Astrocyte of the hippocampus (primary cell): ENCODE measurements at regions not wholly inside any gene's neighbourhood (a gene's known extent, or its start where the extent isn't known, plus 50 kb on each side); places are given as distances from the start of the nearest gene placed in this dataset.
"Not testable (repeated sequence)": the region's sequence is repeated elsewhere in the genome, so short reads cannot be mapped to it uniquely, and the experiment has no call there.

Experiments used
- DNase-seq: peaks from one replicate; pipeline ENCODE4 v3.0.0; 2011; ENCODE audit warnings: low read depth, low spot score

DNA sequence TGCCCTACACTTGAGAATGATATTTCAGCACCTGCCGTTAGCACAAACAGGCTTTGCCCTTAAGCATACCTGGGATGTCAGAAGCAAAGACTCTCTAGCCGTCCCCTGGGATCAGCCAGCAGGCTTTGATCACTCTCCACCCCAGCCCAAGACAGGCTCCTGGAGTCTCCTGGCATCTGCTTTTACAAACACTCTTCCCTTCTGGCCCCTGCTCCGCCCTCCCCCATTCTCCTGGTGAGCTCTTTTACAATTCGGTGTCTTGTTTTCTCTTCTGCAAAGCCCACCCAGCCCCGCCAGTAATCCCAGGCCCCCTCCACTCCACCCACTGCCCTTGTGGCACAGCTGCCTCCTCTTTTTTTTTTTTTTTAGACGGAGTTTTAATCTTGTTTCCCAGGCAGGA lies 50.4 kb downstream of the KATNIP start:
- DNase-seq = no peak

DNA sequence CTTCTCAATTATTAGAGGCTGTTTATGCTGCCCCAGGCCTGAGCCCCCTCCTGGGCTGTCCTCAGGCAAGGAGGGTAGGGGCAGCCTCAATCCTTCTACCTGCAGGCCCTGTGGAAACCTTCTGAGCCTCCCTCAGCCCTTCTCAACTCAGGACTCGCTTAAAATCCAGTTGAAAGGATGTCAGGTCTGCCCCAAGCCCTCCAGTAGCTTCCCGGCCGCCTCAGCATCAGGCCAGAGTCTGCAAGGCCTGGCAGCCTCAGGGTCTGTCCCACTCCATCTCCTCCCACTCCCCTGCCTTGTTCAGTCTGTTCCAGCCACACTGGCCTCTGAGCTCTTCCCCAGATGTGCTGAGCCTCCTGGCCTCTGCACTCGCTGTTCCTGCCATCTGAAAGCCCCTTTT lies 52.2 kb downstream of the KATNIP start:
- no peak for DNase-seq

DNA sequence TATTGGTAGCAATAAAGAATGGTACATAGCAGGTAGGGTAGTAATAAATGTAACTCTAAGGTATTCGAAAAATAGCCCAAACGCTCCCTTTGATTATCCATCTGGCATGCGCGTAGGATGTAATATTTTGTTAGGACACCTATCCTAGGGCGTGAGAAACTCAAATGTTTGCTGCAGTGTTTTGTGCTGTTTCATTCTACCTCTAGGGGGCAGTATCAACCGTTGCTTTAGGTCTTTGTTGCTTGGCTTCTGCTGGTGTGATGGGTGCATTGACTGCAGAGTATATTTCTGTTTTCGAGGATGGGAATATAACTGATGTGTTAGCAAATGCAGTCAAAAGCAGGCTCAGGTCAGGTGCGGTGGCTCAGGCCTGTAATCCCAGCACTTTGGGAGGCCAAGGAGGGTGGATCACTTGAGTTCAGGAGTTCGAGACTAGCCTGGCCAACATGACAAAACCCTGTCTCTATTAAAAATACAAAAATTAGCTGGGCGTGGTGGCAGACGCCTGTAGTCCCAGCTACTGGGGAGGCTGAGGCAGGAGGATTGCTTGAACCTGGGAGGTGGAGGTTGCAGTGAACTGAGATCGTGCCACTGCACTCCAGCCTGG lies 55.7 kb downstream of the KATNIP start:
- peak; percentile 53 for DNase-seq

DNA sequence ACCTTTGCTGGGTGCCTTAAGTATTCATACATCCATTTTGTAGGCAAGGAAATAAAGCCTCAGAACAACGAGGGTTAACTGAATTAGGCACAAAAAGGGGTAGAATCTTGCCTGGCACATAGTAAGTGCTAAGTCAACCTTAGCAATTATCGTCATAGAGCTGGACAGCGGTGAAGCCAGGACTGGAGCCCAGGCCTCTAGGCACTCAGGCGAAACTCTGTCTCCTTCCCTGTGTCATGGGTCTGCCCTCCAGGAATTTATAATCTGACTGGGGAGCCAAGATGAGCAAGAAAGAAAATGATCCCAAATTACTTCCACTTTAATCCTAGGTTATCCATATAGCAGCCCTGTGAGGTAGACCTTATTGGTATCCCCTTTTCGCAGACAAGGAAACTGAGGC lies 61.4 kb downstream of the KATNIP start:
- no peak for DNase-seq

DNA sequence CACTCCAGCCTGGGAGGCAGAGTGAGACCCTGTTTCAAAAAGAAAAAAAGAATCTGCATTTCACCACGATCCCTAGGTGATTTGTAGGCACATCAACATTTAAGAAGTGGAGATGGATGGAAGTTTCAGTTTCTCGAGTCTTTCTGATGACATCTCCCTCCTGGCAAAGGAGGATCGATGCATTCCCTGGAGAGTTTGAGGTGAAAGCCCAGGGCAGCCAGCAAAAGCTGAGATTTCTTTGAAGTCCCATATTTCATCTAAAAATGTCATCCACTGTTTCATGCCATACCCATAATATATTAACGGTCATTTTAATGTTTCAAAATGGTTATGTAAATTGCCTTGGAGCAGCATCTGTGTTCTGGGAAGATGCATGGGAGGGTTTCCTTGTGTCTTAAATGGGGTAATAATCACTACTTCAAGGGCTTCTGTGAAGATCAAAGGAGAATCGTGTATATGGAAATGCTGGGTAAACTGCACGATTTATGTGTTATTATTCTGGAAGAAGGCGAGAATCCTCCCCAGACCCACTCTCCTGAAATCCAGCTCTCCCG lies 63.4 kb downstream of the KATNIP start:
- no peak for DNase-seq

DNA sequence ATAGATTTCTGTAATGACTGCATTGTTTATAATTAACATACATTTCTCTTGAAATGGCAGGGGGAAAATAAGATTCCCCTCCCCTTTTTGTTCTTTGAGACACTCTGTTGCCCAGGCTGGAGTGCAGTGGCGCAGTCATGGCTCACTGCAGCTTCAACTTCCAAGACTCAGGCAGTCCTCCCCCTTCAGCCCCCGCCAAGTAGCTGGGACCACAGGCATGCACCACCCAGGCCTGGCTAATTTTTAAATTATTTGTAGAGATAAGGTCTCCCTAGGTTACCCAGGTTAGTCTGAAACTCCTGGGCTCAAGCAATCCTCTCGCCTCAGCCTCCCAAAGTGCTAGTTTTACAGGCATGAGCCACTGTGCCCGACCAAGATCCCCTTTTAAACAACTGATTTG lies 67.7 kb downstream of the KATNIP start:
- DNase-seq = peak; percentile 59

DNA sequence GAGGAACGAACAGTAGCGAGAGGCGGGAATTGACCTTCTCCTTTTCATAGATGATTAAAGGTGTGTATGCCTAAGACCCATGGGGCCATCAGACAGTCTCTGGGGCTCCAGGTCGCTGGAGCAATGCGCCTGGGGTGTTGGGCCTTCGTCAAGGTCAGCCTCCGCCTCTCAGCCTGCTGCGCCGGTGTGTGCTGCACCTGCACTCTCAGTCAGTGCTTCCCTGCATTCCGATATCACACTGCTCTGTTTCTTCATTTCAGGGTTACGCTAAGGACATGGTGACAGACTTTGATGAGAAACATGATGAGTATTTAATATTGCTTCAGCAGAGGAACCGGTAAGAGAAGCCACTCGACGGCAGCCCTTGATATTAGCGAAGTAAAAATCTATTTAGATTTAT lies 68.2 kb downstream of the KATNIP start:
- no peak for DNase-seq

DNA sequence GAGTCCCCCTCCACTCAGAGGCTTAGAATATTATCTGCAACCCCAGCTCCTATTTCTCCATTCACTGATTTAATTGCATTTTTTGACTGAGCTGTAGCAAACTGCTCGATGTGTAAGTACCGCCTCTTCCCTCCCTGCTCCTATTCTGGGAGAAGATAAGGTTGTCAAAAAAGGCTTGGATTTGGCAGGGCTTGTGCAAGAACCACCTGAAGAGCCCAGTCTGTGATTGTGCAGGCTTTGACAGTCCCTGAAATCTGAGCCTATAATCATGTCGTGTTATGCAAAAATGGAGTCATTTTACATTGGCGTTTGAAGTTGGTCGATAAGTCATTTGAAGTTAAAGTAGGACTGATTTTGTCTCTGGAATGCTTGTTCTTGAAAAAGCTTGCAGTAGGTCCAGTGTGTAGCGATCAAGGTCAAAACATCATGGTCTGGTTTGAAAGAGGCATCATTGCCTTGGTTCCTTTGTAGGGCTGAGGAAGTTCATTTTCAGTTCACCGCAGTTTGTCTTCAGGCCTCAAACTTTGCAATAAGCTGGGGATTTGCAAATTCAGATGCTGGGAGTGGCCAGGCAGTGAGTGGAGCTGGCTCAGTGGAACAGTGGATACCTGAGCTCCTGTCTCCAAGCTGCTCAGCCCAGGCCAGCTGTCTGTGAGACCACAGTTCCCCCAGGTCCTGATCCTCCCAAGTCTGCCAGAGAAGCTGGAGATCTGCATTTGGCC lies 68.8 kb downstream of the KATNIP start:
- no peak for DNase-seq

DNA sequence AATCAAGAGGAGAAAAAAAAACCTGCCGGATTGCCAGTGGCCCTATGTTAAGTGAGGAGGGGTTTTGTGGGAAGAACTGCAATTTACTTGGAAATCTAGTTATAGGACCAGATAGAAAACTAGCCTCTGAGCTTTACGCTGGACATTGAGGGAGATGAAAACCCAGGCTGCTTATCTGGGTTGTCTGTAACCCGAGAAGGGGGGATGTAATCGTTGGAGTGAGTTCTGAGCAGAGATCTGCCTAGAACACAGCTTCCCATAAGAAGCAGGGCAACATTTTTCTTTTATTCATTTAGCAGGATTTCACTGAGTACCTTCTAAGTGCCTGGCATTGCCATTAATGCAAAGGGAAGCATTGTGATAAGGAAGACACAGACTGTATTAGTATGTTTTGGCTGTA lies 70.6 kb downstream of the KATNIP start:
- no peak for DNase-seq

DNA sequence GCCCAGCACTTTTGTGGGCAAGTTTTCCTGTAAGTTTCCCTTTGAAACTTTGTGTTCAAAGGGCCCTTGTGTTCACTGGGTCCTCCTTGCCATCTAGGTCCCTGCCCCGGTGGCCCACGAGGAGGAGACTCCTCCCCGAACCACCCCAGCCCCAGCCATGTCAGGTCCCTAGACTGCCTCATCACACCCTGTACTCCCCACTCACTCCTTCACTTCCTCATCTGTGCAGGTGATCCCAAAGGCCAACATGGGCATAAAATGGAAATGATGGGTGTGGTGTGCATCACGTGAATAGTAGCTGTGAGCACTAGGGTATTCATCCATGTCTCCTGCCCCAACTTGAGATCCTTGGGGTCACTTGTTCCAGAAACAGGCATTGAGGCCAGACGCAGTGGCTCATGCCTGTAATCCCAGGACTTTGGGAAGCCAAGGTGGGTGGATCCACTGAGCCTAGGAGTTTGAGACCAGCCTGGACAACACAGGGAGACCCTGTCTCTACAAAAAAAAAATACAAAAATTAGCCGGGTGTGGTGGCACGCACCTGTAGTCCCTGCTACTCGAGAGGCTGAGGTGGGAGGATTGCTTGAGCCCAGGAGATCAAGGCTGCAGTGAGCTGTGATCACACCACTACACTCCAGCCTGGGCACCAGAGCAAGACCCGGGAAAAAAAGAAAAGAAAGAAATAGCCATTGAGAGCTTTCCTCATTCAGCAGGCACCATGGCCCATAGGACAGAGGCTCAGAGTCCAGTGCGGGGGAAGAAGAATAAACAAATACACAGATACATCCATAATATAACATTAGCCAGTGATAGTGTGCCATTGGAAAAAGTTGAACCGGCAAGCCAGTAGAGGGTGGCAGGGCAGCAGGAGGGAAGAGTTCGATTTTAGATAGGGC lies 74.5 kb downstream of the KATNIP start:
- DNase-seq = no peak

DNA sequence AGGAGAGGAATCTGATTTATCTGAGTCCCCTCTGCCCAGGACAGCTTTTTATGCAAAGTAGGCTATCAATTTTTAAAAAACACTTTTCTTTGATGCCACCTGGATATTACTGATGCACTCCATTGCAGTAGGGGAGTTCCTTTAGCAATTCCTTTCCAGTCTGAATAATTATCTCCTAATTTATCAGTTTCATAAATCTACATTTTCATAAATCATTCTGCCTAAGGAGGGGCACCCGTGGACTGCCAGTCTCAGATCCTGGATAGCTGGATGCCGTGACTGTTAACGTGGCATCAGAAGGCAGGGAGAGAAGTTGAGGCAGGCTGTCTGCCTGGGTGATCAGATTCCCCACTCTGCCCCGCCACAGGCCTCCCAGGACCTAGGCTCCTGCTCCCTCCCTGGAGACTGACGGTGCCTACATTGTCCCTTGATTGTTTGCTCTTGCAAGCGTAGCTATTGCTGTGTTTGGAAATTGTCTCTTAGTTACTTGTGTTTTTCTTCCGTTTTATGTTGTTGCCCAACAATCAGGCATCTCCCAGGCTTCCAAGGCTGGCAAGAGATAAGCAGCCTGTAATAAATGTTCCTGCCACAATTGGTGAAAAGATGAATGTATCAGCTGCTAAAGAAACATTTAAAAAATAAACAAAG lies 75.2 kb downstream of the KATNIP start:
- peak; percentile 53 for DNase-seq

DNA sequence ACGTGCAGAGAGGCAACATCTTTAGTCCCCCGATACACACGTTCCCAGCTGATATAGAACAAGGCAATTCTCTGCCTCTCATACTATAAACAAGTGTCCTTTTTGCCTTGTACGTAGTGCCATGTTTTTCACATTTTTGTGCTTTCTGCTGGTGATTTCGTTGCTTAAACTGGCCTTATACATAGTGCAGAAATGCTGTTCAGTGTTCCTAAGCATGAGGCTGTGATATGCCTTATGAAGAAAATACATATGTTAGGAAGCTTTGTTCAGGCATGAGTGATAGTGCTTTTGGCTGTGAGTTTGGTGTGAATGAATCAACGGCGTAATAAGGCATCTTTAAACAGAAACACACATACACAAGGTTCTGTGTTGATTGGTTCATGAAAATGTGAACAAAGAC lies 77.2 kb downstream of the KATNIP start:
- DNase-seq = no peak

DNA sequence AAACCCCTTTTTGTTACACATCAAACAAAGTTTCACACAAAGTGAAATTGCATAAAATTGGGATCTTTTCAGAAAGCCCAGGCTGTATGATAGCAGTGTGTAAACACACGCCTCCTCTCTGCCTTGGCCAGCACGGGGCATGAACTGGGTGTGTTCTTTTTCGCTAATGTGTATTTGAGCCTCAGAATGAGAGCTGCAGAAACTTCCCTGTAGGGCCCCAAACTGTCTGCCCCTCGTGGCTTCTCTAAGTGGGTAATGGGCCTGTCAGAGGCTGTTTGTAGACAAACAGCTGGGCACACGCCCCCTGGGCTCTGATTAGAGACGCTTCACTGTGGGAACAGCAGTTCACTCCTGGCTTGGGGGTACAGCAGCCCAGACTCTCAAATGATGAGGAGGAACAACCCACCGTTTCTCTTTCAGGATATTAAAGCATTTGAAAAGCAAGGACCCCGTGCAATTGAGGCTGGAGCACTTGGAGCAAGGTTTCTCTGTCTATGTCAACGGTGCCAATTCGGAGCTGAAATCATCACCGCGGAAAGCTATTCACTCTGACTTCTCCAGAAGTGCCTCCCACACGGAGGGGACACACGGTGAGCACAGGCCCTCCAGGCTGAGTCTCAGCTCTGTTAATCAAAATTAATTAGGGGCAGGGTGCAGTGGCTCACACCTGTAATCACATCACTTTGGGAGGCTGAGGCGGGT lies 78.4 kb downstream of the KATNIP start:
- no peak for DNase-seq

DNA sequence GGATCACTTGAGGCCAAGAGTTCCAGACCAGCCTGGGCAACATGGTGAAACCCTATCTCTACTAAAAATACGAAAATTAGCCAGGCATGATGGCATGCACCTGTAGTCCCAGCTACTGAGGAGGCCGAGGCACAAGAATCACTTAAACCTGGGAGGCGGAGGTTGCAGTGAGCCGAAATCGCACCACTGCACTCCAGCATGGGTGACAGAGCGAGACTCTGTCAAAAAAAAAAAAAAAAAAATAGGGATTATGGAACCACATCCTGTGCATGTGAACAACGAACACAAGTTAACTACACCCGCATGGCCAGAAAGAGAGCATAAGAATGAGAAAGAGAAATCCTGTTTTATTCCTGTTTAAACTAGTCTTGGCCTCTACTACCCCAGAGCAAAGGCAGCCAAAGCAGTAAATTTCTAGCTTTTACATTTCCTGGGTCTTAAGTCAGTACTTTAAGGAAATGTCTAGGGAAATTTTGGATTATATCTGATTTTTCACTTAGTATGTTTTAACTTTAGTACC lies 79.1 kb downstream of the KATNIP start:
- DNase-seq = not testable (repeated sequence)

DNA sequence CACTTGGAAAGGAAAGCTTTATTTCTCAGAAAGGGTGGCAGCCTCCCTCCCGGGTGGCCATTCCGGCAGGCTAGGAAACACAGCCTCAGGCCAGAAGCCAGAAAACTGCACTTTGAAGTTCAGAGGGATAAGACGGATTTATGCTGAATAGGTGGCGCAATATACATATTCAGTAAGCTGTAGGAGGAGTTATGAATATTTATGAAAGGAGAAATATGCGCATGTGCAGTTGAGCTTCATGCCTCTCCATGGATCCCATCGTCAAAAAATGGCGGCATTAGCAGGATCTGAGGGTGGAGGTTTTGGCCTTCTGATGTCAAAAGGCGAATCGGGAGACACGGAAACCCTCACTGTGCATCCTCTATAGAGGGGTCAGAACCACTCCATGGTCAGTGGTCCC lies 82.3 kb downstream of the KATNIP start:
- no peak for DNase-seq

DNA sequence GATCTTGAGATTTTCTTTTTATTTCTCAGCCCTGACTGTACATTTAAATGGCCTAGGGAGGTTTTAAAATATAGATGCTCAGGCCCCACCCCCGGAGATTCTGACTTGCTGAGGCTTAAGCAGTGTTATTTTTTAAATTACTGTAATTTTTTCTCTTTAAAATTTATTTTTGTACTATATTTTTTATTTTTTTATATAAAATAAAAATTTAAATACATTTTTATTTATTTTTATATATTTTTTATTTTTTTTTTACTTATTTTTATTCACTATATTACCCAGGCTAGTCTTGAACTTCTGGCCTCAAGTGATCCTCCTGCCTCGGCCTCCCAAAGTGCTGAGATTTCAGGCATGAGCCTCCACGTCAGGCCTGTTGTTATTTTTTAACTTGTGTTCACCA lies 83.3 kb downstream of the KATNIP start:
- no peak for DNase-seq

DNA sequence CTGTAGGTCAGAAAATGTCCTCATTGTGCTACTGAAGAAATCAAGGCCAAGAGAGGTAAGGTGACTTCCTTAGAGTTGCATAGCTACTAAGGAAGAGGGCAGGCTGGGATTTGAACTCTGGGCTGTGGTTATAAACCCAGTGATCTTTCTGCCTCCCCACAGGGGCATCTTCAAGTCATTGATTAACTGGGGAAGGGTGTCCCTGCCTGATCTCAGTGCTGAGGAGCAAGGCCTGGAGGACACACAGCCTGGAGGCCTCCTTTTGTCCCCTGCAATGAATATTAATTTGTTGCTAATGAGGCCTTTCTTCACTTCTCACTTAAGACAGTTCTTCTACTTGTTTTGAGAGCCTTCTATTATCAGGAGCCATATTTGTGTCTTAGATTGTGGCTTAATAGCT lies 83.8 kb downstream of the KATNIP start:
- DNase-seq = no peak

DNA sequence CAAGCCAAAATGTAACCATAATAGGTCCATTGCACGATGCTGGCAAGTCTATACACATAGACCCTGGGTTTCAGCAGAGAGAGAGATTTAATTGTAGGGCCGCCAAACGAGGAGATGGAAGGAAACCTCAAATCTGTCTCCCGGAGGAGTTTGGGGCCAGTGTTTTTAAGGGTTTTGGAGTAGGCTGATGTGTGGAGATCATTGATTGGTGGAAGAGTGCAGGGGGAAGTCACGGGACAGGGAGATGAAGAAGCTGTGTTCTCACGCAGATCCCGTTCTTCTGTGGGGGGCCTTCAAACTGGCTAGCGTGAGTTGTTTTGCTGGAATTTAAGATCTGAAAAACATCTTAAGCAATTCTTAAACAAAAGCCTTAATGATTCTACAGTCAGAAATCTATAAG lies 84.8 kb downstream of the KATNIP start:
- no peak for DNase-seq

DNA sequence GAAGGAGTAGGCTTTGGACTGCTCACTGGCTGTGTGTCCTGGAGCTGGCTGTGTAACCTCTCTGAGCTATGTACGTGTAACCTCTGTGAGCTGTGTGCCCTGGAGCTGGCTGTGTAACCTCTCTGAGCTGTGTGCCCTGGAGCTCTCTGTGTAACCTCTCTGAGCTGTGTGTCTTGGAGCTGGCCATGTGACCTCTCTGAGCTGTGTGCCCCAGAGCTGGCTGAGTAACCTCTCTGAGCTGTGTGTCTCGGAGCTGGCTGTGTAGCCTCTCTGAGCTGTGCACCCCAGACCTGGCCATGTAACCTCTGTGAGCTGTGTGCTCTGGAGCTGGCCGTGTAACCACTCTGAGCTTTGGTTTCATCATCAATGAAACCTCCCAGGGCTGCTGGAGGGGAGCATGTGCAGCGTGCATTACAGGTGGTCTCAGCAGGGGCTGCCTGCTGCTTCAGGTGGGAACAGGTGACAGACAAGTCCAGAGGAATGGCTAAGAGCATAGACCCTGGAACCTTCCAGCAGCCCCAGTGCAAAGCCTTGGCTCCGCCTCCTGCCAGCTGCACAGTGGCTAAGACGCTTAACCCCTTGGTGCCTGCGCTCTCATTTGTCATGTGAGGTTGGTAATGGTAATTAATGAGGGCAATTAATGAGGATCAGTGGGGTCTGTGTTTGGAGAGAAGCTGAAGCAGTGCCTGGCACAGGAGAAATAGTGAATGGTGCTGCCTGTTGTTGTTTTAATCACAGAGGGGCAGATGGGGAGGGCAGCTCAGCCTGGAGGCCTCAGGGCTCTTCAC lies 86.7 kb downstream of the KATNIP start:
- no peak for DNase-seq
